GM21526 (cell line): ENCODE measurements at regions not wholly inside any gene's neighbourhood (a gene's known extent, or its start where the extent isn't known, plus 50 kb on each side); places are given as distances from the start of the nearest gene placed in this dataset.
"Not testable (repeated sequence)": the region's sequence is repeated elsewhere in the genome, so short reads cannot be mapped to it uniquely, and the experiment has no call there.

ENCODE experiments used
- ATAC-seq: cut with Tn5 transposase; IDR thresholded peaks from one replicate; pipeline ENCODE4 v1.9.1; 2021; ENCODE audit warnings: moderate library complexity; ENCODE audit not compliant: unreplicated experiment, low FRiP score

GRCh38 chr4:188282471-188283232, 143.4 kb downstream of the TRIML1 start:
- no peak for ATAC-seq

DNA sequence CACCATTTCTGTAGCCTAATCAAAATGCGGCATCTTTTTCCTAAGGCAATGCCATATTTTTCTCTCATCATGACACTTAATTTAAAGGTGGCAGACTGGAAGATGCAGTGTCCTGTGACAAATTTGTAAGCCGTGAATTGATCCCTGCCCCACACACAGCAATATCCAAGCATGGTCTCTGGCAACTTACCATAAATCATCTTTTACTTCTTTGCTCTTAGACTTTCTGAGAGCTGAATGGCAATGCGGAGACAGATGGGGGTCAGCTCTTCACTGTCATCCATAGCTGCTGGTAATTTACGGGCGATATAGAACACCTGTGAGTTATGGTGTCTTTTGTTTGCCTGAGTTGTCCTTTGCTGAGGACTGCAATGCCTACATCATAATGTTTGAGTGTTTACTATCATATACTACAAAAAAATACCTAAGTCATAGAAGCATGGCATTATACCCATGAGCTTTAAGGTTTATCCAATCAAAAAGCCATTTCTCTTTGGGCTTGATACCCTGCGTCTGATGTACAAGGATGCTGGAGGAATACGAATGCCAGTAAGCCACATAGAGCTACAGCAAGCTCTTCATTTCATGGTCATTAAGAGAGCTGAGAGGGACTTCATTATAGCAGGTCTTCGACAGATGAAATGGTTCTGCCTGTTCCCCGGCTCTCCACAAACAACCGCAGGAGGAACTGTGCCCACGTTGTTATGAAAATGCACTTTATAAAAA, 148.1 kb downstream of the TRIML1 start:
- no peak for ATAC-seq

DNA sequence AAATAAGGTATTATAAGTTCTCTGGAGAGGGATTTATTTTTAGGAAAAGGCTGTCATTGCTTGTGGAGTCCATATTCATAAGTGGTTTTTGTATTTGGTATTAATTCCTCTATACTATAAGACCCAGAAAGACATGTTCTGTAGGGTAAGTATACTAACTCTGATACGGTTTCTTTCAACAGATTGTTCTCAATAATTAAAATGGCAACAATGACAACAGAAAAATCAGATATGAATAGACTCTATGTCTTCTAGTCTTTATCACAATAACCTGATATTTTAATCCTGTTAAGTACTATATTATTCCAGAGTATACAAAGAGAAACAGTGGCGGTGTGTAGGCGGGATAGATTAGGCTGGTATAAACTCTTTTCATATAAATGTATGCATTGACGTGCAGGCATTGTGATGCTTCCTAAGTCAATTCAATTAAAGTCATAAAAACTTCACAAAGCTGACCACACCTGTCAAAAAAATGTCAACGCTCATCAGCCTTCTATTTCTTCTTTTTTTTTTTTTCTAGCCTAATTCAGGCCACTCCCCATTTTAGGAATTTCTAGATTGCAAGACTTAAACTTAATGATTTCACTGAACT, 150.4 kb downstream of the TRIML1 start:
- ATAC-seq: no peak

GRCh38 chr4:188295899-188296298, 156.7 kb downstream of the TRIML1 start:
- ATAC-seq: no peak

DNA sequence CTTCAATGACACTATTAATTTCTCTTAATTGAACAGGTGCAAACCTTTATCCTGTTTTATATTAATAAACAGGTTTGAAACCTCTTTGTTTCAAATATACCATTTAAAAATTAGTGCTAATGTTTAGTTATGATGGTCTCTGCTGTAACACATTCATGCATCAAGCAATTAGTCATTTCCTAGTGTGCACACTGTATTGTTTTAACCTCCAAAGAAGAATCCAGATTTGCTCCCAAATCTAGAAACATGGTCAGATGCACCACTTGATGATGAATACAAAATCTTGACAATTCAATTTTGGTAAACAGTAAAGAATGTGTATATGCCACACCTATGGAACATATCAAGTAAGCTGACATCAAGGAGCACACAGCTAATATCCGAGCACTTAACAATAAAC, 157.1 kb downstream of the TRIML1 start:
- no peak for ATAC-seq

DNA sequence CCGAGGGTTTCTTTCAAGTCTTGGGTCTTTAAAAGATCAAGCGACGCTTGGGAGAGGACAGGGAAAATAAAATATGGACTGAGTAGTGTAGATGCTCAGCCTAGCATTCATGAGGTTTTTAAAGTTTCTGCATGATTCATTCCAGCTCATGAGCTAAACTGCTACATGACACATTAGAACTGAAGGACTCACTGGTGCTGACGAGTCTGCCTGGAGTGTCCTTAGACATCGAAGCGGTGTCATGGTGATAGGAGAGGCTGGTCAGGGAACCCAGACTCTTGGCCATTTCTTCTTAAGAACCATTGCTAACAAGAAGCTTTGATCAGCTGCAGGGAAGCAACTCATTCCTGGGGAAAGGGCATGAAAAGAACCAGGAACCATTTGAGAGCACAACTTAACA, 158.6 kb downstream of the TRIML1 start:
- ATAC-seq: no peak

- no peak for ATAC-seq
These were observed 159.9 kb downstream of the TRIML1 start for GRCh38 chr4:188299161-188299560.

DNA sequence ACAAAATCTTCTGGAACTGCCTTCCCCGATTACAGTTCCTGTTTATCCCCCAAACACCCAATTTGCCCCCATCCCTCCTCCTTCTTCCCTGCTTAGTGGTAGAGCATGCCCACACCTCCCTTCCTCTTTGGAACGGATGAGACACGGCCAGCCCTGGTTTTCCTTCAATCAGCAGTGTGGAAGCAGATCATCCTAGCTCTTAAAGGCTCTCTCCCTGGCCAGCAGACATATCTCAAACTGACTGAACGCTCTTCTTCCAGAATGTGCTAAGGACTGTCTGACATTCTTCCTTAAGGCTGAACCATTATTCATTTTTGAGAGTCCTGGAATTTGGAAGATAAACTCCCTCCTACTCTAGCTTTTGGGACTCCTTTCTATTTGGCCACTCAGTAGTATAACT, 161.1 kb downstream of the TRIML1 start:
- no peak for ATAC-seq

GRCh38 chr4:188305690-188306089, 166.4 kb downstream of the TRIML1 start:
- no peak for ATAC-seq

- no peak for ATAC-seq
These were observed 168.3 kb downstream of the TRIML1 start for GRCh38 chr4:188307591-188307990.

DNA sequence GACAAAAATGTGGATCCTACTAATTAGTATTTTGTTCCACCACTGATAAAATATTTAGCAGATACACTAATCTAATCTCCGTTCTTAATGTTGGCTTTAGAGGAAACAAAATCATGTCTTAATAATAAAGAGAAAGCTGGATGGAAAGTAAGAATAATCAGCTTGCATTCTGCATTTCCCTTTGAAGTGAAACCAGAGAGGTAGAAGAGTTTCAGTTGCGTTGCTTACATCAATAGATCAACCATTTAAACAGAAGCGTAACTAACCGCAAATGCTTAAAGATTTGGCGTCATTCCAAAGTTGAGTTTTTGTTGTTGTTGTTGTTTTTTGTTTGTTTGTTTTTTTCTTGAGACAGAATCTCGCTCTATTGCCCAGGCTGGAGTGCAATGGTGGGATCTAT, 168.9 kb downstream of the TRIML1 start:
- ATAC-seq: no peak

- no peak for ATAC-seq
These were observed 177.2 kb downstream of the TRIML1 start for GRCh38 chr4:188316391-188316790.

GRCh38 chr4:188328966-188329365, 189.7 kb downstream of the TRIML1 start:
- ATAC-seq: no peak

GRCh38 chr4:188329521-188329920, 190.3 kb downstream of the TRIML1 start:
- no peak for ATAC-seq

- no peak for ATAC-seq
These were observed 193.0 kb downstream of the TRIML1 start for GRCh38 chr4:188332265-188332664.

GRCh38 chr4:188336891-188337290, 197.7 kb downstream of the TRIML1 start:
- ATAC-seq: no peak

- ATAC-seq: no peak
These were observed 202.2 kb downstream of the TRIML1 start for GRCh38 chr4:188341428-188341827.

DNA sequence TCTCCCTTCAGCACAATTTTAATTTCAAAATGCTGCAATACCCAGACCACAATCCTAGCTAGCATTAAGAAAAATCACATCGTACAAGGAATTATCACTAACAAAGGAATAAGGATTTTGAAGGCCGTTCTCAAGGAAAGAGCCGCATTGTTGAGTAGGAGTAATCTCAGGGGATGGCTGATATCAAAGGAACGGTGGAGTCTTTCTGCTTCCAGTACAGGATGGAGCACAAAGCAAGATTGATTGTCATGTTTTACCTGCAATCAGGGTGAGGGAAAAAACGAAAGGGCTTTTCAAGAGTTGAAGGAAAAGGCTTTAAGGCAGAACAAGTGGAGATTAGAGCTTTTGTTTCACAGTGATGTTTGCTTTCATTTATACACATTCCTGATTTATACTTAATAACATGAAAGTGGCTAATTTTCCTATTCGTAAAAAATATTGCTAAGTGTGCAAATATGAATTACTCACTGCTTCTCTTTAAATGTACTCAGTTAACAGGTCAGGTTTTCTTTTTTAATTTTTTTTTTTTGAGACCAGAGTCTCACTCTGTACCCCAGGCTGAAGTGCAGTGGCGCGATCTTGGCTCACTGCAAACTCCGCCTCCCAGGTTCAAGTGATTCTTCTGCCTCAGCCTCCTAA, 207.0 kb downstream of the TRIML1 start:
- no peak for ATAC-seq

DNA sequence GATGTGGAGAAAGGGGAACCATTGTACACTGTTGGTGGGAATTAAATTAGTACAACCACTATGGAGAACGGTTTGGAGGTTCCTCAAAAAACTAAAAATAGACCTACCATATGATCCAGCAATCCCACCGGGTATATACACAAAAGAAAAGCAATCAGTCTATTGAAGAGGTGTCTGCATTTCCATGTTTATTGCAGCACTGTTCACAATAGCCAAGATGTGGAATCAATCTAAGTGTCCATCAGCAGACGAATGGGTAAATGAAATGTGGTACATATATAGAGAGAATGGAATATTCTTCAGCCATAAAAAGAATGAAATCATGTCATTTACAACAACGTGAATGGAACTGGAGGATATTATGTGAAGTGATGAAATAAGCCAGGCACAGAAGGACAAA, 208.1 kb downstream of the TRIML1 start:
- ATAC-seq: no peak

DNA sequence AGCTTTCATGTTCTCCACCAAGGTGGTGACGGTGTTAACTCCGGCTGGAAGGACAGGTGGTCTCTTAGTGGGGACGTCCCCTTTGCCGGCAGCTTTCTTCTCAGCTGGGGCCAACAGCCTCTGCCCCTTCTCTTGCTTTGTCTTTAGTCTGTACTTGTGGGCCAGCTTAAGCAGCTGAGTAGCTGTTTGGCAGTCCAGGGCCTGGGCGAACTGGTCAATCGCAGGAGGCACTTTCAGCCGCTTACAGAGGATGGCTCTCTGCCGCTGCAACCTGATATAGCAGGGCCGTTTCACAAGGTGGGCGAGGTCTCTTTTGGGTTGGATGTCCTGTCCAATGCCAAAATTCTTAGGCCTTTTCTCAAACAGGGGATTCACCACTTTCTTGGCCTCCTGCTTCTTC, 210.3 kb downstream of the TRIML1 start:
- ATAC-seq: not testable (repeated sequence)

DNA sequence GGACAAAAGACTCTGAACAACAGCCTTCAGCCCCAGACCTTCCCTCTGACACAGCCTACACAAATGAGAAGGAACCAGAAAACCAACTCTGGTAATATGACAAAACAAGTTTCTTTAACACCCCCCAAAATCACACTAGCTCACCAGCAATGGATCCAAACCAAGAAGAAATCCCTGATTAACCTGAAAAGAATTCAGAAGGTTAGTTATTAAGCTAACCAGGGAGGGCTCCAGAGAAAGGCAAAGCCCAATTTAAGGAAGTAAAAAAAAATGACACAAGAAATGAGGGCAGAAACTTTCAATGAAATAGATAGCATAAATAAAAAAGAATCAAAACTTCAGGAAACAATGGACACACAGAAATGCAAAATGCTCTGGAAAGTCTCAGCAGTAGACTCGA, 224.0 kb downstream of the TRIML1 start:
- ATAC-seq: no peak
